ENCODE measurements at regions not wholly inside any gene's neighbourhood (a gene's known extent, or its start where the extent isn't known, plus 50 kb on each side); places are given as distances from the start of the nearest gene placed in this dataset.

DNA sequence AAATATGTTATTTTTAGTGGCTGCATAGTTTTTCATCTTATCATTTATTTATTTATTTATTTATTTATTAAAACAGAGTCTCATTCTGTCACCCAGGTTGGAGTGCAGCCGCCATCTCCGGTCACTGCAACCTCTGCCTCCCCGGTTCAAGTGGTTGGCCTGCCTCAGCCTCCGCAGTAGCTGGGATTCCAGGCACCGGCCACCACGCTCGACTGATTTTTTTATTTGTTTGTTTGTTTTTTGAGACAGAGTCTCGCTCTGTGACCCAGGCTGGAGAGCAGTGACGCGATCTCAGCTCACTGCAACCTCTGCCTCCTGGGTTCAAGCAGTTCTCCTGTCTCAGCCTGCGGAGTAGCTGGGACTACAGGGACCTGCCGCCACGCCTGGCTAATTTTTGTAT, 262.9 kb upstream of the DDI1 start:
- Histone ChIP-seq H3K9ac (ENCODE audit: low read length in 5 of 5) (no peak overlapping the region), H3K4me1 (ENCODE audit: control insufficient read depth in 5 of 5, insufficient read depth in 5 of 5, low read length in 5 of 5) (peaks cover 0 to 26% (median 2%) of the 10 kb centered on the region in 5 donors), H3K27ac (ENCODE audit: low read depth, low read length) (no peak overlapping the region), H3K27me3 (ENCODE audit: control insufficient read depth in 5 of 5, insufficient read depth in 4 of 5, low read length in 5 of 5) (no peaks in the 10 kb centered on the region), H3K9me3 (ENCODE audit: control insufficient read depth in 5 of 5, low read length in 5 of 5) (no peaks in the 10 kb centered on the region), H3K36me3 (ENCODE audit: control insufficient read depth in 5 of 5, insufficient read depth in 5 of 5, low read length in 5 of 5) (no peaks in the 10 kb centered on the region), H3K4me3 (ENCODE audit: low read depth in 1 of 5, low read length in 5 of 5) (no peak overlapping the region)

DNA sequence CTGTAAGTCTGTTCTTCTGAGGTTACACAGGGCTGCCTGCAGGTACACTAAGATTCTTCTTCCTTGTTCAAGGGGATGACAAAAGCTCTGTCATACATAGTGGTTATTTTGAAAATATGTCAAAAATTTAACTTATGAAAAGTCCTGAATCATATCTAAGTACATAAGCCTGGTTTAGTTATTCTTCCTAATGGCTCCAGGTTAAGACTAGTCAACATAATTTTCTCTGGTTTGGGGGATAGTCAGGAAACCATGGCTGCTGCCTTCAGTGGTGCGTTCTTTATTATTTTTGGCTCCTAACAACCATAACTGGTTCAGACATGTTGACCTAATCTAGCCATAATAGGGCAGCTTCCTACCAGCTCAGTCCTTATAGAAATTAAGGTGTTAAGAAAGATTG, 257.4 kb upstream of the DDI1 start:
- no peaks in the 10 kb centered on the region for H3K9me3 ChIP-seq (ENCODE audit: control insufficient read depth in 5 of 5, low read length in 5 of 5)
- H3K27ac ChIP-seq (ENCODE audit: low read depth, low read length), result no peak overlapping the region
- no peaks in the 10 kb centered on the region for H3K27me3 ChIP-seq (ENCODE audit: control insufficient read depth in 5 of 5, insufficient read depth in 4 of 5, low read length in 5 of 5)
- no peak overlapping the region for H3K4me3 ChIP-seq (ENCODE audit: low read depth in 1 of 5, low read length in 5 of 5)
- peaks cover 0 to 23% (median 2%) of the 10 kb centered on the region in 5 donors for H3K4me1 ChIP-seq (ENCODE audit: control insufficient read depth in 5 of 5, insufficient read depth in 5 of 5, low read length in 5 of 5)
- H3K9ac ChIP-seq (ENCODE audit: low read length in 5 of 5), result no peak overlapping the region
- H3K36me3 ChIP-seq (ENCODE audit: control insufficient read depth in 5 of 5, insufficient read depth in 5 of 5, low read length in 5 of 5), result no peaks in the 10 kb centered on the region

DNA sequence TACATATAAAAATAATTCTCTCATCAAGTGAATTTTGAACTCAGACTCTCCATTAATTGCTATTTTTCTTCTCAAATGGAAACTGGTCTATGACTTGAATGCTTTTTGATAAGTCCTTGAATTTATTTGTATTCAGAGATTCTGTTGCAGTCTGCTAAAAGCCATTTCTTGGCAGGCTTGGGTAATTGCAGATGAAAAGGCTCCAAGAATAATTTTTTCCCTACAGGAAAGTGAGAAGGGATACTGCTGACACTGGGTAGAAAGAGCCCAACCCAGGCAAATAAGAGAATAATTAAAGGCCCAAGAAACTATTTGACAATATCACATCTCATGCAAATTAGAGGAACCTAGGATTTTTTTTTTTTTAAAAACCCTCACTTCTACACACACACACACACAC, 246.5 kb upstream of the DDI1 start:
- H3K9me3 ChIP-seq (ENCODE audit: control insufficient read depth in 5 of 5, low read length in 5 of 5), result peaks cover 0 to 4% (median 0%) of the 10 kb centered on the region in 5 donors
- no peaks in the 10 kb centered on the region for H3K27me3 ChIP-seq (ENCODE audit: control insufficient read depth in 5 of 5, insufficient read depth in 4 of 5, low read length in 5 of 5)
- no peak overlapping the region for H3K4me3 ChIP-seq (ENCODE audit: low read depth in 1 of 5, low read length in 5 of 5)
- H3K27ac ChIP-seq (ENCODE audit: low read depth, low read length), result no peak overlapping the region
- peaks cover 0 to 17% (median 0%) of the 10 kb centered on the region in 5 donors for H3K4me1 ChIP-seq (ENCODE audit: control insufficient read depth in 5 of 5, insufficient read depth in 5 of 5, low read length in 5 of 5)
- H3K9ac ChIP-seq (ENCODE audit: low read length in 5 of 5), result no peak overlapping the region
- no peaks in the 10 kb centered on the region for H3K36me3 ChIP-seq (ENCODE audit: control insufficient read depth in 5 of 5, insufficient read depth in 5 of 5, low read length in 5 of 5)

DNA sequence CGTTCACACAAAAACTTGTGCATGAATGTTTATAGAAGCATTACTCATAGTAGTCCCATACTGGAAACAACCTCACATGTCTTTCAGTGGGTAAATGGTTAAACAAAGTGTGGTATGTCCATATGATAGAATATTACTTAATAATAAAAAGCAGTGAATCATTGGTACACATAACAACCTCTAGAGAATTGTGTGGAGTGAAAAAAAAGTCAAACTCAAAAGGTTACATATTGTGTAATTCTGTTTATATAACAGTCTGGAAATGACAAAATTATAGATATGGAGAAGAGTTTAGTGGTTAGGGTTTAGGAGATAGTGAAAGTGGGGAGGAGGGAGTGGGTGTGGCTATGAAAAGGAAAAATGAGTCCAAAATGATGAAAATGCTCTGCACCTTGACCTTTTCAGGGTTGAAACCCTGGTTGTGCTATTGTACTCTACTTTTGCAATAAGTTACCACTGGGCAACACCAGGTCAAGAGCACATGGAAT, 243.4 kb upstream of the DDI1 start:
- H3K9ac ChIP-seq (ENCODE audit: low read length in 5 of 5), result no peak overlapping the region
- no peak overlapping the region for H3K4me3 ChIP-seq (ENCODE audit: low read depth in 1 of 5, low read length in 5 of 5)
- H3K9me3 ChIP-seq (ENCODE audit: control insufficient read depth in 5 of 5, low read length in 5 of 5), result peaks cover 0 to 4% (median 0%) of the 10 kb centered on the region in 5 donors

GRCh38 chr11:103794262-103794661, 242.2 kb upstream of the DDI1 start:
- H3K9ac ChIP-seq (ENCODE audit: low read length in 5 of 5), result no peak overlapping the region
- peaks cover 0 to 22% (median 0%) of the 10 kb centered on the region in 5 donors for H3K4me1 ChIP-seq (ENCODE audit: control insufficient read depth in 5 of 5, insufficient read depth in 5 of 5, low read length in 5 of 5)
- no peak overlapping the region for H3K4me3 ChIP-seq (ENCODE audit: low read depth in 1 of 5, low read length in 5 of 5)
- H3K36me3 ChIP-seq (ENCODE audit: control insufficient read depth in 5 of 5, insufficient read depth in 5 of 5, low read length in 5 of 5), result no peaks in the 10 kb centered on the region
- H3K27me3 ChIP-seq (ENCODE audit: control insufficient read depth in 5 of 5, insufficient read depth in 4 of 5, low read length in 5 of 5), result no peaks in the 10 kb centered on the region
- no peak overlapping the region for H3K27ac ChIP-seq (ENCODE audit: low read depth, low read length)
- peaks cover 0 to 4% (median 0%) of the 10 kb centered on the region in 5 donors for H3K9me3 ChIP-seq (ENCODE audit: control insufficient read depth in 5 of 5, low read length in 5 of 5)

More for the DNA sequence above, 243.4 kb upstream of the DDI1 start:
- no peaks in the 10 kb centered on the region for H3K27me3 ChIP-seq (ENCODE audit: control insufficient read depth in 5 of 5, insufficient read depth in 4 of 5, low read length in 5 of 5)
- H3K4me1 ChIP-seq (ENCODE audit: control insufficient read depth in 5 of 5, insufficient read depth in 5 of 5, low read length in 5 of 5), result peaks cover 0 to 22% (median 0%) of the 10 kb centered on the region in 5 donors
- H3K27ac ChIP-seq (ENCODE audit: low read depth, low read length), result no peak overlapping the region
- H3K36me3 ChIP-seq (ENCODE audit: control insufficient read depth in 5 of 5, insufficient read depth in 5 of 5, low read length in 5 of 5), result no peaks in the 10 kb centered on the region

DNA sequence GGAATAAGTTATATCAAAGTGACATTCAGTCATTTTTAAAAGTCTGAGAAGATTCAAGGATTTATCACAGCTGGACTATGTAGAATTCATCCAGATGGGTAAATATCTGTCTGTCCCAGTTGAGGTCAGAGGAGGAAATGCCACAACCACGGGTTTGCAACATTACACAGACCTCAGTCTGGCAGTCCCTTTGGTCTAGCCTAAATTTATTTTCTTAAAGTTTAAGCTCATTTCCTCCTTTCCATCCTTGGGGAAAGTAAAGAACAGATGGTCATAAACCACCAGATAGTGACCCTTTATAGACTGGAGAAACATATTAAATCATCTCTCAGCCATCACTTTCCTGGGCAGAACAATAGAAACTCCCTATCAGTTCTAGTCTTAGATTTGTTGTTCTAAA, 238.4 kb upstream of the DDI1 start:
- H3K9me3 ChIP-seq (ENCODE audit: control insufficient read depth in 5 of 5, low read length in 5 of 5), result no peaks in the 10 kb centered on the region
- H3K27me3 ChIP-seq (ENCODE audit: control insufficient read depth in 5 of 5, insufficient read depth in 4 of 5, low read length in 5 of 5), result no peaks in the 10 kb centered on the region
- no peaks in the 10 kb centered on the region for H3K36me3 ChIP-seq (ENCODE audit: control insufficient read depth in 5 of 5, insufficient read depth in 5 of 5, low read length in 5 of 5)
- H3K27ac ChIP-seq (ENCODE audit: low read depth, low read length), result no peak overlapping the region
- H3K9ac ChIP-seq (ENCODE audit: low read length in 5 of 5), result no peak overlapping the region
- H3K4me1 ChIP-seq (ENCODE audit: control insufficient read depth in 5 of 5, insufficient read depth in 5 of 5, low read length in 5 of 5), result peaks cover 0 to 15% (median 9%) of the 10 kb centered on the region in 5 donors
- H3K4me3 ChIP-seq (ENCODE audit: low read depth in 1 of 5, low read length in 5 of 5), result no peak overlapping the region

- no peaks in the 10 kb centered on the region for H3K36me3 ChIP-seq (ENCODE audit: control insufficient read depth in 5 of 5, insufficient read depth in 5 of 5, low read length in 5 of 5)
Observed at GRCh38 chr11:103798446-103798845, 238.0 kb upstream of the DDI1 start.

GRCh38 chr11:103800406-103801114, 235.9 kb upstream of the DDI1 start:
- H3K9ac ChIP-seq (ENCODE audit: low read length in 5 of 5), result no peak overlapping the region
- H3K4me3 ChIP-seq (ENCODE audit: low read depth in 1 of 5, low read length in 5 of 5), result no peak overlapping the region
- H3K36me3 ChIP-seq (ENCODE audit: control insufficient read depth in 5 of 5, insufficient read depth in 5 of 5, low read length in 5 of 5), result no peaks in the 10 kb centered on the region
- H3K9me3 ChIP-seq (ENCODE audit: control insufficient read depth in 5 of 5, low read length in 5 of 5), result no peaks in the 10 kb centered on the region
- no peak overlapping the region for H3K27ac ChIP-seq (ENCODE audit: low read depth, low read length)
- no peaks in the 10 kb centered on the region for H3K27me3 ChIP-seq (ENCODE audit: control insufficient read depth in 5 of 5, insufficient read depth in 4 of 5, low read length in 5 of 5)
- H3K4me1 ChIP-seq (ENCODE audit: control insufficient read depth in 5 of 5, insufficient read depth in 5 of 5, low read length in 5 of 5), result peaks cover 0 to 13% (median 11%) of the 10 kb centered on the region in 5 donors

More at GRCh38 chr11:103798446-103798845, 238.0 kb upstream of the DDI1 start:
- Histone ChIP-seq H3K4me1 (ENCODE audit: control insufficient read depth in 5 of 5, insufficient read depth in 5 of 5, low read length in 5 of 5) (peaks cover 0 to 15% (median 6%) of the 10 kb centered on the region in 5 donors), H3K9ac (ENCODE audit: low read length in 5 of 5) (no peak overlapping the region), H3K27me3 (ENCODE audit: control insufficient read depth in 5 of 5, insufficient read depth in 4 of 5, low read length in 5 of 5) (no peaks in the 10 kb centered on the region), H3K9me3 (ENCODE audit: control insufficient read depth in 5 of 5, low read length in 5 of 5) (no peaks in the 10 kb centered on the region), H3K4me3 (ENCODE audit: low read depth in 1 of 5, low read length in 5 of 5) (no peak overlapping the region), H3K27ac (ENCODE audit: low read depth, low read length) (no peak overlapping the region)

GRCh38 chr11:103803062-103803461, 233.4 kb upstream of the DDI1 start:
- Histone ChIP-seq H3K27me3 (ENCODE audit: control insufficient read depth in 5 of 5, insufficient read depth in 4 of 5, low read length in 5 of 5) (no peaks in the 10 kb centered on the region), H3K4me1 (ENCODE audit: control insufficient read depth in 5 of 5, insufficient read depth in 5 of 5, low read length in 5 of 5) (peaks cover 0 to 24% (median 14%) of the 10 kb centered on the region in 5 donors), H3K4me3 (ENCODE audit: low read depth in 1 of 5, low read length in 5 of 5) (no peak overlapping the region), H3K27ac (ENCODE audit: low read depth, low read length) (no peak overlapping the region), H3K9me3 (ENCODE audit: control insufficient read depth in 5 of 5, low read length in 5 of 5) (no peaks in the 10 kb centered on the region), H3K36me3 (ENCODE audit: control insufficient read depth in 5 of 5, insufficient read depth in 5 of 5, low read length in 5 of 5) (no peaks in the 10 kb centered on the region), H3K9ac (ENCODE audit: low read length in 5 of 5) (no peak overlapping the region)

- H3K4me3 ChIP-seq (ENCODE audit: low read depth in 1 of 5, low read length in 5 of 5), result no peak overlapping the region
- no peaks in the 10 kb centered on the region for H3K27me3 ChIP-seq (ENCODE audit: control insufficient read depth in 5 of 5, insufficient read depth in 4 of 5, low read length in 5 of 5)
- no peaks in the 10 kb centered on the region for H3K36me3 ChIP-seq (ENCODE audit: control insufficient read depth in 5 of 5, insufficient read depth in 5 of 5, low read length in 5 of 5)
- H3K4me1 ChIP-seq (ENCODE audit: control insufficient read depth in 5 of 5, insufficient read depth in 5 of 5, low read length in 5 of 5), result peaks cover 0 to 20% (median 8%) of the 10 kb centered on the region in 5 donors
- no peaks in the 10 kb centered on the region for H3K9me3 ChIP-seq (ENCODE audit: control insufficient read depth in 5 of 5, low read length in 5 of 5)
- peak overlapping the region; percentile 56 for H3K27ac ChIP-seq (ENCODE audit: low read depth, low read length)
- H3K9ac ChIP-seq (ENCODE audit: low read length in 5 of 5), result no peak overlapping the region
Observed at GRCh38 chr11:103805688-103806009, 230.8 kb upstream of the DDI1 start.

Measured in subcutaneous abdominal adipose tissue (tissue), 5 donors.